ENCODE measurements at regions not wholly inside any gene's neighbourhood (a gene's known extent, or its start where the extent isn't known, plus 50 kb on each side); places are given as distances from the start of the nearest gene placed in this dataset.

DNA sequence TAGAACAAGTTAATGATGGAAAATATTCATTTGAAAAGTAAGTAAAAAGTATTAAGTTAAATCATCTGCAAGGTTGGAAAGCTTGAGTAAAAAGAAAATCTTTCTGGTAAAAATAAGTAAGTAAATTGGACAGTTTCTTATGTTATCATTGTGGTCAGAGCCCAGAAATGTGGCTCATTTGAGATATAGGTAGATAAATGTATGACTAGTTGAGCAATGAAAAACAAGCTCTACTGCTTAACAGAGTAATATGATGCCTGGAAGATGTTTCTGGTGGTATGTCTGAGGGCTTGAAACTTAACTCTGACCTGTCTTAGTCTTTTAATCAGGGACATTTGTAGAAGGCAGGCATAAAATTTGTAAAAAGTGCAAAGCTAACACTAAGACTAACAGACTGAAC, 444.0 kb downstream of the MFSD1 start:
- TF ChIP-seq, protein P1, sequence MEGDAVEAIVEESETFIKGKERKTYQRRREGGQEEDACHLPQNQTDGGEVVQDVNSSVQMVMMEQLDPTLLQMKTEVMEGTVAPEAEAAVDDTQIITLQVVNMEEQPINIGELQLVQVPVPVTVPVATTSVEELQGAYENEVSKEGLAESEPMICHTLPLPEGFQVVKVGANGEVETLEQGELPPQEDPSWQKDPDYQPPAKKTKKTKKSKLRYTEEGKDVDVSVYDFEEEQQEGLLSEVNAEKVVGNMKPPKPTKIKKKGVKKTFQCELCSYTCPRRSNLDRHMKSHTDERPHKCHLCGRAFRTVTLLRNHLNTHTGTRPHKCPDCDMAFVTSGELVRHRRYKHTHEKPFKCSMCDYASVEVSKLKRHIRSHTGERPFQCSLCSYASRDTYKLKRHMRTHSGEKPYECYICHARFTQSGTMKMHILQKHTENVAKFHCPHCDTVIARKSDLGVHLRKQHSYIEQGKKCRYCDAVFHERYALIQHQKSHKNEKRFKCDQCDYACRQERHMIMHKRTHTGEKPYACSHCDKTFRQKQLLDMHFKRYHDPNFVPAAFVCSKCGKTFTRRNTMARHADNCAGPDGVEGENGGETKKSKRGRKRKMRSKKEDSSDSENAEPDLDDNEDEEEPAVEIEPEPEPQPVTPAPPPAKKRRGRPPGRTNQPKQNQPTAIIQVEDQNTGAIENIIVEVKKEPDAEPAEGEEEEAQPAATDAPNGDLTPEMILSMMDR (conservative IDR thresholded peaks at IDR 0.05 in 1 of 2, IDR thresholded peaks at IDR 0.05 in 1 of 2; ENCODE audit: low read depth in 1 of 2, low read length in 2 of 2): no peak
- no peak for TF ChIP-seq EZH2 (IDR thresholded peaks at IDR 0.05; ENCODE audit: low read length, missing control alignments)
